Endothelial cell of umbilical vein (primary cell): ENCODE measurements at regions not wholly inside any gene's neighbourhood (a gene's known extent, or its start where the extent isn't known, plus 50 kb on each side); places are given as distances from the start of the nearest gene placed in this dataset.

ENCODE experiments used
- BruUV-seq: library from RNA; stranded (reverse); fragments of 400-500 nt; replicated peaks from 2 replicates; lab custom pipeline; 2021; lab: Mats Ljungman, UMichigan
- CTCF ChIA-PET: fragments of 300-600, 350-600 bp; sonication (Branson Sonifier 250); formaldehyde crosslinking; loops from one replicate; lab custom pipeline; 2021; ENCODE audit warnings: antibody characterized with exemption, inconsistent platforms; lab: Charles Lee
- POLR2A ChIA-PET: fragments of 300-600, 350-600 bp; sonication (Branson Sonifier 250); formaldehyde crosslinking; loops from one replicate; lab custom pipeline; 2021; ENCODE audit warnings: antibody characterized with exemption, inconsistent platforms; lab: Charles Lee
- DNase-seq: peaks from one replicate; pipeline ENCODE4 v3.0.0-alpha.2; 2011; ENCODE audit warnings: low read depth, low spot score
- FAIRE-seq: peaks from 2 replicates; lab custom pipeline; 2011; peaks lifted over from hg19 to GRCh38; lab: Jason Lieb, UNC
- H2AFZ ChIP-seq: 2 replicates; pipeline ENCODE4 v1.6.0; 2012; ENCODE audit warnings: low read depth, low read length, control low read depth, inconsistent platforms
- H3K27ac ChIP-seq: 2 replicates; pipeline ENCODE4 v1.5.1; 2011; ENCODE audit warnings: low read depth, mild to moderate bottlenecking, control low read depth, low read length, moderate library complexity; ENCODE audit not compliant: insufficient read depth
- H3K27me3 ChIP-seq, 2 experiments: 2 replicates each; pipeline versions ENCODE4 v1.6.0 to v1.6.1; 2011; ENCODE audit warnings: low read length in 2 of 2, mixed read lengths in 1 of 2; ENCODE audit not compliant: control insufficient read depth in 2 of 2, insufficient read depth in 2 of 2
- H3K36me3 ChIP-seq, 2 experiments: 2 replicates in 1 of 2; 3 replicates in 1 of 2; pipeline ENCODE4 v1.5.1; 2011; ENCODE audit warnings: low read length in 2 of 2, mild to moderate bottlenecking in 1 of 2, moderate library complexity in 1 of 2; ENCODE audit not compliant: control insufficient read depth in 2 of 2, insufficient read depth in 2 of 2; ENCODE audit errors: extremely low read depth in 1 of 2
- H3K4me1 ChIP-seq: 3 replicates; pipeline ENCODE4 v1.5.1; 2011; ENCODE audit warnings: mild to moderate bottlenecking, low read length; ENCODE audit not compliant: control insufficient read depth, insufficient read depth; ENCODE audit errors: extremely low read depth
- H3K4me2 ChIP-seq: 2 replicates; pipeline ENCODE4 v1.6.1; 2011; ENCODE audit warnings: low read length, control low read depth, mixed read lengths; ENCODE audit not compliant: insufficient read depth
- H3K4me3 ChIP-seq, 3 experiments: fragments of 200-600 bp in 1 of 3; sonication (generic), shearing (Covaris generic) in 1 of 3; replicated peaks in 1 of 3; 2 replicates each; pipeline ENCODE4 v1.5.1; 2011 to 2016; ENCODE audit warnings: control low read depth in 3 of 3, low read length in 3 of 3, mild to moderate bottlenecking in 2 of 3, inconsistent platforms in 1 of 3, low read depth in 1 of 3, moderate library complexity in 1 of 3; ENCODE audit not compliant: insufficient read depth in 1 of 3
- H3K79me2 ChIP-seq: 2 replicates; pipeline ENCODE4 v1.6.0; 2012; ENCODE audit warnings: low read length, inconsistent platforms; ENCODE audit not compliant: control insufficient read depth, insufficient read depth
- H3K9ac ChIP-seq: replicated peaks from 2 replicates; pipeline ENCODE3; 2011; ENCODE audit warnings: low read length, control low read depth; ENCODE audit not compliant: insufficient read depth; ENCODE audit errors: extremely low read depth
- H3K9me1 ChIP-seq: replicated peaks from 3 replicates; pipeline ENCODE4 v1.6.0; 2011; ENCODE audit warnings: mild to moderate bottlenecking, low read length; ENCODE audit not compliant: control insufficient read depth, insufficient read depth; ENCODE audit errors: extremely low read depth
- H3K9me3 ChIP-seq: replicated peaks from 2 replicates; pipeline ENCODE4 v1.5.1; 2012; ENCODE audit warnings: low read length, inconsistent platforms; ENCODE audit not compliant: control insufficient read depth, insufficient read depth
- H4K20me1 ChIP-seq: replicated peaks from 2 replicates; pipeline ENCODE3; 2011; ENCODE audit warnings: mild to moderate bottlenecking, low read length; ENCODE audit not compliant: control insufficient read depth, insufficient read depth; ENCODE audit errors: extremely low read depth
- EZH2 ChIP-seq: IDR thresholded peaks from 2 replicates; pipeline ENCODE4 v1.6.1; 2012; ENCODE audit warnings: borderline replicate concordance, low read depth, mild to moderate bottlenecking, moderate library complexity, low read length, inconsistent platforms; ENCODE audit not compliant: severe bottlenecking
- FOS ChIP-seq: IDR thresholded peaks from 2 replicates; pipeline ENCODE4 v1.6.1; 2011; ENCODE audit warnings: mild to moderate bottlenecking, low read length, moderate library complexity, borderline replicate concordance; ENCODE audit not compliant: insufficient read depth
- GATA2 ChIP-seq: IDR thresholded peaks from 2 replicates; pipeline ENCODE4 v1.7.0; 2011; ENCODE audit warnings: low read depth, mild to moderate bottlenecking, moderate library complexity, mixed read lengths, low read length; ENCODE audit not compliant: insufficient read length, insufficient read depth
- JUN ChIP-seq: IDR thresholded peaks from 2 replicates; pipeline ENCODE4 v1.6.1; 2011; ENCODE audit warnings: borderline replicate concordance, low read depth; ENCODE audit not compliant: insufficient read length, insufficient read depth
- MYC ChIP-seq: IDR thresholded peaks from one replicate; pipeline ENCODE4 v1.6.1; 2011; ENCODE audit warnings: mild to moderate bottlenecking, low read depth, low read length
- POLR2A ChIP-seq: IDR thresholded peaks from 2 replicates; pipeline ENCODE4 v1.6.1; 2012; ENCODE audit warnings: low read depth, mild to moderate bottlenecking, control low read depth, low read length
- POLR2AphosphoS5 ChIP-seq: IDR thresholded peaks from 2 replicates; pipeline ENCODE4 v1.6.1; 2012; ENCODE audit warnings: low read depth, mild to moderate bottlenecking, control low read depth, low read length, moderate library complexity; ENCODE audit not compliant: insufficient read depth
- dilution Hi-C: fragments of 300-500 bp; cut with MboI; formaldehyde crosslinking; loops from one replicate; pipeline ENCODE4 v1.15.0; 2019; ENCODE audit warnings: low sequenced_read_pairs; ENCODE audit not compliant: extremely low pct_ligation_motif_present
- intact Hi-C: fragments of 100-400 bp; cut with micrococcal nuclease; formaldehyde crosslinking; loops from one replicate; pipeline ENCODE4 v1.10.0; 2022
- TF ChIP-seq, protein P1 (sequence below): IDR thresholded peaks from 2 replicates; pipeline ENCODE4 v1.6.1; 2011; ENCODE audit not compliant: insufficient read depth, insufficient read length
- TF ChIP-seq, protein P2 (sequence below), 2 donors: IDR thresholded peaks; 1 replicate in 1 of 2; 2 replicates in 1 of 2; pipeline ENCODE4 v1.5.1; 2011; ENCODE audit warnings: low read length in 2 of 2, mild to moderate bottlenecking in 2 of 2, moderate library complexity in 2 of 2, control low read depth in 1 of 2, inconsistent platforms in 1 of 2, low read depth in 1 of 2; ENCODE audit not compliant: insufficient read depth in 1 of 2; ENCODE audit errors: extremely low read depth in 1 of 2

DNA sequence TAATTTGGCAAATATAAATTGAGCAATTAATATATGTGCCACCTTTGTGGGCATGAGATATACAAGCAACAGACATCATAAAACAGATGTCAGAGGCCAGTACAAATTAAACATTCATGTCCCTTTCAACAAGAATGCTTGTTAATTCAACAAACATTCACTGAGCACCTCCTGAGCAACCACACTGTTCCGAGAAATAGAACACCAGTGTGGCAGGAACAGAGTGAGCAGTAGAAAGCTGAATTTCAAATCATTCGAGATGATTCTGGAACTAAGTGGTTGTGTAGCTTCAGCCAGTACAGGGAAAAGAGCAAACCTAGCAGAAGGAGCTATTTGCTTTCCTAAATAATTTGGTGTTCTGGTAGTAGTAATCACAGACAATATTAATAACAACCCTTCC, 227.7 kb downstream of the CBLN4 start:
- no peaks in the 10 kb centered on the region for H3K27me3 ChIP-seq
- H3K36me3 ChIP-seq: no peaks in the 10 kb centered on the region
- FAIRE-seq (no peak), DNase-seq (no peak)
- dilution Hi-C loops: no loop called here
- no peaks in the 10 kb centered on the region for H4K20me1 ChIP-seq
- intact Hi-C loops: no loop called here
- no peak overlapping the region for H3K27ac ChIP-seq
- ChIA-PET POLR2A (no interaction called here), CTCF (no interaction called here)
- H3K9ac ChIP-seq: no peak overlapping the region
- H3K9me1 ChIP-seq: no peaks in the 10 kb centered on the region
- H3K9me3 ChIP-seq: peaks cover 7% of the 10 kb centered on the region
- H3K79me2 ChIP-seq: no peaks in the 10 kb centered on the region
- H3K4me3 ChIP-seq: no peak overlapping the region
- no peak overlapping the region for H2AFZ ChIP-seq
- TF ChIP-seq, protein P1, sequence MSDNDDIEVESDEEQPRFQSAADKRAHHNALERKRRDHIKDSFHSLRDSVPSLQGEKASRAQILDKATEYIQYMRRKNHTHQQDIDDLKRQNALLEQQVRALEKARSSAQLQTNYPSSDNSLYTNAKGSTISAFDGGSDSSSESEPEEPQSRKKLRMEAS: no peak
- TF ChIP-seq MYC: no peak
- no peak for TF ChIP-seq POLR2A
- TF ChIP-seq JUN: no peak
- TF ChIP-seq POLR2AphosphoS5: no peak
- no peak for TF ChIP-seq GATA2
- no peak for TF ChIP-seq EZH2
- TF ChIP-seq, protein P2, sequence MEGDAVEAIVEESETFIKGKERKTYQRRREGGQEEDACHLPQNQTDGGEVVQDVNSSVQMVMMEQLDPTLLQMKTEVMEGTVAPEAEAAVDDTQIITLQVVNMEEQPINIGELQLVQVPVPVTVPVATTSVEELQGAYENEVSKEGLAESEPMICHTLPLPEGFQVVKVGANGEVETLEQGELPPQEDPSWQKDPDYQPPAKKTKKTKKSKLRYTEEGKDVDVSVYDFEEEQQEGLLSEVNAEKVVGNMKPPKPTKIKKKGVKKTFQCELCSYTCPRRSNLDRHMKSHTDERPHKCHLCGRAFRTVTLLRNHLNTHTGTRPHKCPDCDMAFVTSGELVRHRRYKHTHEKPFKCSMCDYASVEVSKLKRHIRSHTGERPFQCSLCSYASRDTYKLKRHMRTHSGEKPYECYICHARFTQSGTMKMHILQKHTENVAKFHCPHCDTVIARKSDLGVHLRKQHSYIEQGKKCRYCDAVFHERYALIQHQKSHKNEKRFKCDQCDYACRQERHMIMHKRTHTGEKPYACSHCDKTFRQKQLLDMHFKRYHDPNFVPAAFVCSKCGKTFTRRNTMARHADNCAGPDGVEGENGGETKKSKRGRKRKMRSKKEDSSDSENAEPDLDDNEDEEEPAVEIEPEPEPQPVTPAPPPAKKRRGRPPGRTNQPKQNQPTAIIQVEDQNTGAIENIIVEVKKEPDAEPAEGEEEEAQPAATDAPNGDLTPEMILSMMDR (IDR thresholded peaks at IDR 0.05; ENCODE audit: extremely low read depth in 1 of 2, insufficient read depth in 1 of 2, low read depth in 1 of 2, low read length in 2 of 2): no peak
- TF ChIP-seq FOS: no peak
- H3K4me2 ChIP-seq: no peak overlapping the region
- no peaks in the 10 kb centered on the region for H3K4me1 ChIP-seq
- BruUV-seq: no TSS peak
